HEK293 (cell line): ENCODE measurements at regions not wholly inside any gene's neighbourhood (a gene's known extent, or its start where the extent isn't known, plus 50 kb on each side); places are given as distances from the start of the nearest gene placed in this dataset.
"Not testable (repeated sequence)": the region's sequence is repeated elsewhere in the genome, so short reads cannot be mapped to it uniquely, and the experiment has no call there.

Source experiments
- CTCF ChIP-seq: fragments of 450-650 bp; formaldehyde crosslinking; IDR thresholded peaks from 2 replicates; pipeline ENCODE4 v1.5.1; 2016; ENCODE audit warnings: missing biosample characterization, missing genetic modification characterization
- REST ChIP-seq: fragments of 450-650 bp; formaldehyde crosslinking; IDR thresholded peaks from 2 replicates; pipeline ENCODE4 v1.5.1; 2016; ENCODE audit warnings: missing biosample characterization, missing genetic modification characterization
- SALL2 ChIP-seq: fragments of 450-650 bp; formaldehyde crosslinking; IDR thresholded peaks from 2 replicates; pipeline ENCODE4 v1.5.0; 2017; ENCODE audit warnings: missing biosample characterization, mild to moderate bottlenecking, missing genetic modification characterization, borderline replicate concordance
- TRIM28 ChIP-seq: IDR thresholded peaks from 2 replicates; pipeline ENCODE4 v1.6.1; 2011; ENCODE audit warnings: low read length, control low read depth, borderline replicate concordance
- YY1 ChIP-seq: fragments of 450-650 bp; formaldehyde crosslinking; IDR thresholded peaks from 2 replicates; pipeline ENCODE4 v1.5.1; 2018; ENCODE audit warnings: missing biosample characterization, missing genetic modification characterization
- ZBTB20 ChIP-seq: fragments of 450-650 bp; formaldehyde crosslinking; IDR thresholded peaks from 2 replicates; pipeline ENCODE4 v1.5.1; 2016; ENCODE audit warnings: missing biosample characterization, missing genetic modification characterization
- ZBTB48 ChIP-seq: fragments of 450-650 bp; formaldehyde crosslinking; IDR thresholded peaks from 2 replicates; pipeline ENCODE4 v1.5.1; 2016; ENCODE audit warnings: missing biosample characterization, missing genetic modification characterization
- ZNF157 ChIP-seq: fragments of 450-650 bp; formaldehyde crosslinking; IDR thresholded peaks from 2 replicates; pipeline ENCODE4 v1.5.1; 2016; ENCODE audit warnings: missing biosample characterization, missing genetic modification characterization
- ZNF274 ChIP-seq, 2 experiments: fragments of 200-500 bp in 1 of 2; fragments of 450-650 bp in 1 of 2; sonication (Bioruptor generic) in 1 of 2; formaldehyde crosslinking in 1 of 2; IDR thresholded peaks; 2 replicates each; pipeline versions ENCODE4 v1.5.1 to v1.6.1; 2014 to 2016; ENCODE audit warnings: borderline replicate concordance in 1 of 2, inconsistent platforms in 1 of 2, low read length in 1 of 2, missing biosample characterization in 1 of 2, missing genetic modification characterization in 1 of 2
- ZNF335 ChIP-seq: fragments of 450-650 bp; formaldehyde crosslinking; conservative IDR thresholded peaks from 2 replicates; pipeline ENCODE4 v1.5.1; 2016; ENCODE audit warnings: missing biosample characterization, missing genetic modification characterization
- ZNF623 ChIP-seq: fragments of 450-650 bp; formaldehyde crosslinking; IDR thresholded peaks from 2 replicates; pipeline ENCODE4 v1.5.1; 2016; ENCODE audit warnings: missing biosample characterization, missing genetic modification characterization
- ZNF692 ChIP-seq: fragments of 450-650 bp; formaldehyde crosslinking; IDR thresholded peaks from 2 replicates; pipeline ENCODE4 v1.5.1; 2016; ENCODE audit warnings: missing biosample characterization, missing genetic modification characterization
- ZNF777 ChIP-seq: fragments of 450-650 bp; formaldehyde crosslinking; IDR thresholded peaks from 2 replicates; pipeline ENCODE4 v1.5.1; 2017; ENCODE audit warnings: missing biosample characterization, missing genetic modification characterization, borderline replicate concordance
- ZSCAN30 ChIP-seq: fragments of 450-650 bp; IDR thresholded peaks from 2 replicates; pipeline ENCODE4 v1.5.1; 2018; ENCODE audit warnings: missing biosample characterization, mild to moderate bottlenecking, missing genetic modification characterization, moderate library complexity

GRCh38 chr16:31990980-31991379 lies 117.4 kb downstream of the ZNF267 start:
- not testable (repeated sequence) for TF ChIP-seq CTCF; SALL2 (tag by site-specific recombination); YY1; ZNF692 (tag by site-specific recombination); ZSCAN30 (tag by site-specific recombination); ZNF157; ZNF335 (tag by site-specific recombination); ZBTB20; REST (tag by site-specific recombination); ZNF274 (IDR thresholded peaks at IDR 0.05; ENCODE audit: low read length); ZNF274 (tag by site-specific recombination; IDR thresholded peaks at IDR 0.05; ENCODE audit: borderline replicate concordance); ZNF623 (tag by site-specific recombination); TRIM28; ZNF777 (tag by site-specific recombination); ZBTB48 (tag by site-specific recombination)
